ENCODE measurements at regions not wholly inside any gene's neighbourhood (a gene's known extent, or its start where the extent isn't known, plus 50 kb on each side); places are given as distances from the start of the nearest gene placed in this dataset.

DNA sequence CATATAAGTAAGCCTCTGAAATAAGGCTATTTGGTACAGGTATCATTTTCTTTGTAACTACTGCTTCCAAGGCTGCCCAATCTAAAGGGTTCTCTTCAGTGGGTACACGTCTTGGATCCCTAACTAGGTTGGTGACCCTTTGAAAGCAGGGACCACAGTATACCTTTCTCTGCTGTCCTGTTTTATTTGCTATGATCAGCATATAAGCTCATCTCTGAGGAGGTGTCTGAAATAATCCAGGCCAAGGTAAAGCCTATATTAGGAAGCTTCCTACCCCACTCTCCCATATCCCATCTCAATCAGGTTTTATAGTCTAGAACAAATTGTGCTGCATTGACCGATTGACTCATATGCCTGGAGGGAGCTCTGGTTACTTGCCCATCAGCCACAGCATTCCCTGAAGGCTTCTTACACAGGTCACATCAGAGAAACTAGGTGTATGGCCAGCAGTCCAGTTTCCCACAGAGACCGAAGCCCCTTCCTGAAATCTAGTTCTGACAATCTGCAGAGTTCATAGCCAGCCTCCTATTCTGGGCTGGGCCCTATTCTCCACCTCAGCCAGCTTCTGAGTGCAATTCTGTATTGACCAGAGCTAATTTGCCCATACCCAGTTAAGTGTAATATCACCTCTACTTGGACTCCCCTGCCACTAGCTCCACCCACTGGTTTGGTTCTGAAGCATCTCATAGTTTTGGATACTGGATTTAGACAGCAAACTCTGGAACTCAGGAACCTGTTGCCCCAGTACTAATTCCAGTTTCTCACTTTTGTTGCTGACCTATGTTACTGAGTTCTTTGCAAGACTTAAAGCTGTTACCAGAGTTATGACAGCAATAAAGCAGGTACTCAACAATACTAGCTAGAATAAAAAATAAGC is 62.1 kb upstream of the ARHGAP20 start:
- in situ Hi-C loops (cut with MboI; ENCODE audit: low sequenced_read_pairs, unreplicated experiment), result no loop called here
- TF ChIP-seq, protein P1, sequence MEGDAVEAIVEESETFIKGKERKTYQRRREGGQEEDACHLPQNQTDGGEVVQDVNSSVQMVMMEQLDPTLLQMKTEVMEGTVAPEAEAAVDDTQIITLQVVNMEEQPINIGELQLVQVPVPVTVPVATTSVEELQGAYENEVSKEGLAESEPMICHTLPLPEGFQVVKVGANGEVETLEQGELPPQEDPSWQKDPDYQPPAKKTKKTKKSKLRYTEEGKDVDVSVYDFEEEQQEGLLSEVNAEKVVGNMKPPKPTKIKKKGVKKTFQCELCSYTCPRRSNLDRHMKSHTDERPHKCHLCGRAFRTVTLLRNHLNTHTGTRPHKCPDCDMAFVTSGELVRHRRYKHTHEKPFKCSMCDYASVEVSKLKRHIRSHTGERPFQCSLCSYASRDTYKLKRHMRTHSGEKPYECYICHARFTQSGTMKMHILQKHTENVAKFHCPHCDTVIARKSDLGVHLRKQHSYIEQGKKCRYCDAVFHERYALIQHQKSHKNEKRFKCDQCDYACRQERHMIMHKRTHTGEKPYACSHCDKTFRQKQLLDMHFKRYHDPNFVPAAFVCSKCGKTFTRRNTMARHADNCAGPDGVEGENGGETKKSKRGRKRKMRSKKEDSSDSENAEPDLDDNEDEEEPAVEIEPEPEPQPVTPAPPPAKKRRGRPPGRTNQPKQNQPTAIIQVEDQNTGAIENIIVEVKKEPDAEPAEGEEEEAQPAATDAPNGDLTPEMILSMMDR (IDR thresholded peaks at IDR 0.05; ENCODE audit: borderline replicate concordance, control extremely low read depth, extremely low read depth, insufficient read depth, missing control alignments), result no peak
- no peak for DNase-seq (ENCODE audit: low spot score)

DNA sequence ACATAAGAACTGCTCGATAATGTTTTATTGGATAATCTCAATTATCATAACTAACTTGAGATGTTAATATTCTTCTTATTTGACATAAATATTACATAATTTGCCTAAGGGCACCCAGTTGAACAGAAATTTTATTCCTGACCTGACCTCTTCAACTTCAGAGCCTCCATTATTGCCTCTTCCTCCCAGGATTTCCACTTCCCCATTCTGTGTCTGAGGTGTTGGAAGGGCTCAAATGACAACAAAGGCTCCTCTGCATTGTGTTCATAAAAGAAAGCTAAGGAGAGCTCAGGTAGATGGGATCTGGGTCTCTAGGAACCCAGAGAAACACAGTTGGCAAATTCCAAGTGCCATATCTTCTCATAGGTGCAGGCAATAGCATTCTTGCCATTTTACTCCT is 61.2 kb upstream of the ARHGAP20 start:
- TF ChIP-seq, protein P1 (IDR thresholded peaks at IDR 0.05; ENCODE audit: borderline replicate concordance, control extremely low read depth, extremely low read depth, insufficient read depth, missing control alignments), result no peak
- DNase-seq (ENCODE audit: low spot score), result no peak
- in situ Hi-C loops (cut with MboI; ENCODE audit: low sequenced_read_pairs, unreplicated experiment), result no loop called here

DNA sequence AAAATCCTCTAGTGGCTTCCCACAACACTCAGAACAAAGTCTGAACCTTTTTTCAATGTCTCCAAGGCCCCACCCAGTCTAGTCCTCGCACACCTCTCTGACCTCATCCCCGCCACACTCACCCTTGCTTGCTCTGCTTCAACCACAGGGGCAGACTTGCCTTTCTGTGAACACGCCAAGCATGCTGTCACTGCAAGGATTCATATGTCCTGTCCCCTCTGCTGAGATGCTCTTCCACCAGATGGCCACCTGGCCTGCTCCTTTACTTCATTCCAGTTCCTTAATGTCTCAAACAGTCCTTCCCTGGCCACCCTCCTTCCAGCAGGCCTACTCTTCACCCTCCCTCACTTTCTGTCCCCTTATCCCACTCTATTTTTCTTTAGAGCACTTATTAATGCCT is 60.6 kb upstream of the ARHGAP20 start:
- in situ Hi-C loops (cut with MboI; ENCODE audit: low sequenced_read_pairs, unreplicated experiment), result no loop called here
- no peak for DNase-seq (ENCODE audit: low spot score)
- TF ChIP-seq, protein P1 (IDR thresholded peaks at IDR 0.05; ENCODE audit: borderline replicate concordance, control extremely low read depth, extremely low read depth, insufficient read depth, missing control alignments), result no peak

DNA sequence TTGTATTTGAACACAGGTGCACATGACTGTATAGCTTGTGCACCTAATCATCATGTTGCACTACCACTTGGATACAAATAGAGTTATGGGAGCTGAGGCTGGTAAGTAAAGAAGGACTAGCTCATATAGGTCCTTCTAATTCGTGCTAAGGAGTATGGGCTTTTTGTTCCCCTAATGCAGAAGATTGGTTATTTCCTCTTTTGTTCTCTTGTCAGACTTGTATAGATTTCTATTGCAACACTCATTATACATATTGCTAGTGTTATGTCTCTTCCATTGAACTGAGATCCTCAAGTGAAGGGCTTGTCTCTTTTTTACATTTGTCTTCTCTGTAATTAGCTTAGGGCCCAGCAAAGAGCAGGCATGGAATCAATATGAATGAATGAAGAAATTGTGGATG is 54.1 kb upstream of the ARHGAP20 start:
- in situ Hi-C loops (cut with MboI; ENCODE audit: low sequenced_read_pairs, unreplicated experiment), result no loop called here
- TF ChIP-seq, protein P1 (IDR thresholded peaks at IDR 0.05; ENCODE audit: borderline replicate concordance, control extremely low read depth, extremely low read depth, insufficient read depth, missing control alignments), result no peak
- no peak for DNase-seq (ENCODE audit: low spot score)

DNA sequence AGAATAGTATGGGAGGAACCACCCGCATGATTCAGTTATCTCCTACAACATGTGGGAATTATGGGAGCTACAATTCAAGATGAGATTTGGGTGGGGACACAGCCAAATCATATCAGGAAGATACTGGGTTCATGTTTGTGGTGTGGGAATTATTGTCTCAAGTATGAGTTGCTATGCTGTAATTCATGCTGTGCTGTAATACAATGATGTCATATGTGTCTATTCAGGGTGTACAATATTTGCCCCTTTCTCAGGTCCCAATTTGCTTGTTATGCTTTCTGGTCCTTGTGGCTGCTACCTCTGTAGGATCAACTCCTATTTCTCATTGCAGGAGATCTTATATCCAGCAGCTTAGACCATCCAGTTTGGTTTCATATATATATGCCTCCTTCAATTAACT is 52.2 kb upstream of the ARHGAP20 start:
- in situ Hi-C loops (cut with MboI; ENCODE audit: low sequenced_read_pairs, unreplicated experiment), result no loop called here
- TF ChIP-seq, protein P1 (IDR thresholded peaks at IDR 0.05; ENCODE audit: borderline replicate concordance, control extremely low read depth, extremely low read depth, insufficient read depth, missing control alignments), result no peak
- DNase-seq (ENCODE audit: low spot score), result no peak

DNA sequence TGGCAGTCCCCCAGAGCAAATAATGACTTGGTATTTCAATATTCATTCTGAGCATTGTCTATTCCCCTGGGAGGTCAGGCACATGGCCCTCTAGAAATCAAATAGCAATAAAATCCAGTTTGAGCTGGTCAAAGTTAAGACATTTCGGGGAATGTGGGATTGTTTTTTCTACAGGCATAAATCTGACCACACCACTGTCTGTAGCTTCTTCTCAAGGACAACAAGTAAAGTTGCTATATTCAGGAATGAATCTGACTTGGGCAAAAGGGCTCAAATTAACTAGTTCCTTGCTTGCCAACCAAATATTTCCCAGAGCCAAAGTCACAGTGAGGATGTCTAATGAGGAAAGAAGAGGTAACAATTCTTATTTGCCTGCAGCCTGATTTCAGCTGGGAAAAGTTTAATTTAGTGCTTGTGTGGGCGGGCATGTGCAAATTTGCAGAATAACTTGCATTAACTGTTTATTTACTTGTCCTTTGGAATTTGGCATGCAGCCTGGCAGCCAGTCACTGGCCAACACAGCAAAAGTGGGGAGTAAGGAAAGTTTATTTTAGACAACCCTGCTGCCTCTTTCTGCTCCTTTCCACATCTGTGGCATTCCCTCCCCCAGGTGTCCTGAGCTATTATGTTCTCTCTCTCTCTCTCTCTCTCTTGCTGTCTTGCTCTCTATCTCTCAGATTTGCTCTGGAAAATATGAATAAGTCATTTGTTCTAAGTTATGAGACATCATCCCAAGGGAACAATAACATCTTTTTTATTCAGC is 51.2 kb upstream of the ARHGAP20 start:
- in situ Hi-C loops (cut with MboI; ENCODE audit: low sequenced_read_pairs, unreplicated experiment), result no loop called here
- TF ChIP-seq, protein P1 (IDR thresholded peaks at IDR 0.05; ENCODE audit: borderline replicate concordance, control extremely low read depth, extremely low read depth, insufficient read depth, missing control alignments), result no peak
- DNase-seq (ENCODE audit: low spot score), result no peak
